MCF 10A (cell line): ENCODE measurements at regions not wholly inside any gene's neighbourhood (a gene's known extent, or its start where the extent isn't known, plus 50 kb on each side); places are given as distances from the start of the nearest gene placed in this dataset.

Source experiments
- BruUV-seq: library from RNA; stranded (reverse); fragments of 400-500 nt; replicated peaks from 2 replicates; lab custom pipeline; 2021; lab: Mats Ljungman, UMichigan
- CTCF ChIA-PET: fragments of 300-600 bp; sonication (Branson Sonifier 250); formaldehyde crosslinking; extraction: SDS; loops from one replicate; lab custom pipeline; 2021; ENCODE audit warnings: antibody characterized with exemption, inconsistent platforms; lab: Yijun Ruan, JAX
- POLR2A ChIA-PET: fragments of 300-600, 350-650 bp; sonication (Branson Sonifier 250); formaldehyde crosslinking; extraction: SDS; loops from one replicate; lab custom pipeline; 2020; ENCODE audit warnings: antibody characterized with exemption, inconsistent platforms; lab: Yijun Ruan, JAX
- DNase-seq: peaks from one replicate; pipeline ENCODE4 v3.0.0-alpha.2; 2018; ENCODE audit not compliant: unreplicated experiment
- H3K27ac Mint-ChIP-seq: one replicate; pipeline ENCODE4 v1.8.0; 2022; ENCODE audit warnings: mild to moderate bottlenecking, low read depth, mixed read lengths; ENCODE audit not compliant: unreplicated experiment
- H3K27me3 Mint-ChIP-seq: one replicate; pipeline ENCODE4 v1.8.0; 2022; ENCODE audit warnings: mixed read lengths; ENCODE audit not compliant: insufficient read depth, unreplicated experiment
- H3K36me3 Mint-ChIP-seq: one replicate; pipeline ENCODE4 v1.8.0; 2022; ENCODE audit warnings: mild to moderate bottlenecking, moderate library complexity, mixed read lengths; ENCODE audit not compliant: insufficient read depth, unreplicated experiment
- H3K4me1 Mint-ChIP-seq: one replicate; pipeline ENCODE4 v1.8.0; 2022; ENCODE audit warnings: mixed read lengths; ENCODE audit not compliant: insufficient read depth, unreplicated experiment
- H3K4me3 Mint-ChIP-seq: one replicate; pipeline ENCODE4 v1.8.0; 2022; ENCODE audit warnings: mild to moderate bottlenecking, moderate library complexity, mixed read lengths; ENCODE audit not compliant: unreplicated experiment
- H3K9me3 Mint-ChIP-seq: one replicate; pipeline ENCODE4 v1.8.0; 2022; ENCODE audit warnings: mixed read lengths; ENCODE audit not compliant: unreplicated experiment
- intact Hi-C: fragments of 100-400 bp; cut with micrococcal nuclease; formaldehyde crosslinking; loops from 2 replicates; pipeline ENCODE4 v1.14.1; 2022
- TF ChIP-seq, protein P1 (sequence below): fragments of 200-600 bp; IDR thresholded peaks from one replicate; pipeline ENCODE4 v1.8.0; 2022; ENCODE audit warnings: antibody characterized with exemption, mild to moderate bottlenecking; ENCODE audit not compliant: unreplicated experiment

DNA sequence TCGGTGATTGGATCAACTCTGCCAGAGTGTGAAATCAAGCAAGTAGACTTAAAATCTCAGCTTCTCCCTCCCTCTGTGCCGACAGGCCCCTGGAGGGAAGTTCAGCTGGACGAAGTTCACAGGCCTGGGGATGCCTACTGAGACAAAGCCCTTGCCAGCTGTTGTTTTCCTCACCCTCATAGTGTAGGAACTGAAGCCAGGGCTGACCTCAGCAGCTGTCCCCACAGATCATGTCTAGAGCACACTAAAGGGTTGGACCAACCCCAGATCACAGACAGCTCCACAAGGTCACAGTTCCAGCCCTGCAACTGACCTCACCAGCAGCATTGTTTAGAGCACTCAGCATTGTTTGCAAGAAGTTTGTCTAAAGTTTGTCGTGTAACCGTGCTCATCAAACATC is 261.9 kb upstream of the ECI2 start:
- DNase-seq, result no peak
- intact Hi-C loops, result no loop called here
- CTCF ChIA-PET, result interaction anchor here (1.3 kb wide), 1 partner anchor 84 kb away, joined by 3 read pairs; no protein-coding TSS in a partner anchor
- no peaks in the 10 kb centered on the region for H3K9me3 Mint-ChIP-seq
- no peak overlapping the region for H3K27ac Mint-ChIP-seq
- no peak overlapping the region for H3K4me3 Mint-ChIP-seq
- TF ChIP-seq, protein P1, sequence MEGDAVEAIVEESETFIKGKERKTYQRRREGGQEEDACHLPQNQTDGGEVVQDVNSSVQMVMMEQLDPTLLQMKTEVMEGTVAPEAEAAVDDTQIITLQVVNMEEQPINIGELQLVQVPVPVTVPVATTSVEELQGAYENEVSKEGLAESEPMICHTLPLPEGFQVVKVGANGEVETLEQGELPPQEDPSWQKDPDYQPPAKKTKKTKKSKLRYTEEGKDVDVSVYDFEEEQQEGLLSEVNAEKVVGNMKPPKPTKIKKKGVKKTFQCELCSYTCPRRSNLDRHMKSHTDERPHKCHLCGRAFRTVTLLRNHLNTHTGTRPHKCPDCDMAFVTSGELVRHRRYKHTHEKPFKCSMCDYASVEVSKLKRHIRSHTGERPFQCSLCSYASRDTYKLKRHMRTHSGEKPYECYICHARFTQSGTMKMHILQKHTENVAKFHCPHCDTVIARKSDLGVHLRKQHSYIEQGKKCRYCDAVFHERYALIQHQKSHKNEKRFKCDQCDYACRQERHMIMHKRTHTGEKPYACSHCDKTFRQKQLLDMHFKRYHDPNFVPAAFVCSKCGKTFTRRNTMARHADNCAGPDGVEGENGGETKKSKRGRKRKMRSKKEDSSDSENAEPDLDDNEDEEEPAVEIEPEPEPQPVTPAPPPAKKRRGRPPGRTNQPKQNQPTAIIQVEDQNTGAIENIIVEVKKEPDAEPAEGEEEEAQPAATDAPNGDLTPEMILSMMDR, result no peak
- H3K4me1 Mint-ChIP-seq, result peaks cover 10% of the 10 kb centered on the region
- no TSS peak for BruUV-seq
- POLR2A ChIA-PET, result no interaction called here
- no peaks in the 10 kb centered on the region for H3K36me3 Mint-ChIP-seq
- H3K27me3 Mint-ChIP-seq, result no peaks in the 10 kb centered on the region

DNA sequence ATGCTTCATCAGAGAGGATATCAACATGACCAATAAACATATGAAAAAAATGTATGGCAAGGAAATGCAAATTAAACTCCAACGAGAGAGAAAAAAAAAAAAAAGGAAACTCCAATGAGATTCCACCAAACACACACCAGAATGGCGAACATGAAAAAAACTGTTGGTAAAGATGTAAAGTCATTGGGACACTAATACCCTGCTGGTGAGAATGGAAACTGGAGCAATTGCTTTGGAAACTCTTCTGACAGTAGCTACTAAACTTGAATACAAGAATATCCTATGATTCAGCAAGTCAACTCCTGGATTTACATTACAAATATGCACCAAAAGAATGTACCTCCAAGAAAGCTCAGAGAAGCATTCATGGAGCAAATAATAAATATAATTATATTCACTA is 260.7 kb upstream of the ECI2 start:
- POLR2A ChIA-PET, result no interaction called here
- CTCF ChIA-PET, result no interaction called here

GRCh38 chr6:4395386-4395785 is 260.0 kb upstream of the ECI2 start:
- Mint-ChIP-seq H3K27ac (no peak overlapping the region), H3K4me3 (no peak overlapping the region), H3K27me3 (no peaks in the 10 kb centered on the region), H3K9me3 (no peaks in the 10 kb centered on the region), H3K4me1 (no peaks in the 10 kb centered on the region), H3K36me3 (no peaks in the 10 kb centered on the region)
- ChIA-PET CTCF (no interaction called here), POLR2A (interaction anchor here (0.6 to 0.9 kb wide), 2 partner anchors 10 to 25 kb away, joined by 3 to 4 read pairs; no protein-coding TSS in a partner anchor)
- no TSS peak for BruUV-seq
- TF ChIP-seq, protein P1, result no peak
- DNase-seq, result no peak
- intact Hi-C loops, result no loop called here

More for the DNA sequence above, 260.7 kb upstream of the ECI2 start:
- Mint-ChIP-seq H3K4me3 (no peak overlapping the region), H3K27me3 (no peaks in the 10 kb centered on the region), H3K36me3 (no peaks in the 10 kb centered on the region), H3K4me1 (peaks cover 2% of the 10 kb centered on the region), H3K9me3 (no peaks in the 10 kb centered on the region), H3K27ac (no peak overlapping the region)
- TF ChIP-seq, protein P1, result no peak
- BruUV-seq, result no TSS peak
- intact Hi-C loops, result no loop called here
- no peak for DNase-seq

DNA sequence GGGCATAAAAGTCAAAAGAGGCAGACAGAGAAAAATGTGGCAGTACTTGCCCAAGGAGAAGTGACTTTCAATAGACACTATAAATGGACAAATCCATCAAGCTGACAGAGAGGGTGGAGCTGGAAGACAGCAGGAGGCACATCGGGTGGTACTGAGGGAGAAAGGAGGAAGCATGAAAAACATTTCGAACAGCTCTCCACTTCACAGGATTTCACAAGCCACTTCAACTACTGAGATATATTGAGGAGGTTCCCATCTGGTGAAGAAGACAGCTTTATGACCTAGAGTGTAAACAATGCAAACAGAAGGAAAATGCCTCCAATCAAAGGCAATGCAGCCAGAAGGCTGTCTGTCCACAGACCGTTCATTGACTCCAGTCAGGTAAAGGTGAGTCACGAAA is 259.4 kb upstream of the ECI2 start:
- POLR2A ChIA-PET, result interaction anchor here (0.6 to 1.3 kb wide), 3 partner anchors 9 to 33 kb away, joined by 3 to 4 read pairs (median 3); no protein-coding TSS in a partner anchor
- CTCF ChIA-PET, result interaction anchor here (0.8 kb wide), 1 partner anchor 8 kb away, joined by 5 read pairs; no protein-coding TSS in a partner anchor
- H3K4me3 Mint-ChIP-seq, result no peak overlapping the region
- no peaks in the 10 kb centered on the region for H3K27me3 Mint-ChIP-seq
- TF ChIP-seq, protein P1, result no peak
- DNase-seq, result no peak
- BruUV-seq, result no TSS peak
- H3K4me1 Mint-ChIP-seq, result no peaks in the 10 kb centered on the region
- no peaks in the 10 kb centered on the region for H3K9me3 Mint-ChIP-seq
- H3K27ac Mint-ChIP-seq, result no peak overlapping the region
- no peaks in the 10 kb centered on the region for H3K36me3 Mint-ChIP-seq
- intact Hi-C loops, result no loop called here
